ENCODE measurements at regions not wholly inside any gene's neighbourhood (a gene's known extent, or its start where the extent isn't known, plus 50 kb on each side); places are given as distances from the start of the nearest gene placed in this dataset.
"Not testable (repeated sequence)": the region's sequence is repeated elsewhere in the genome, so short reads cannot be mapped to it uniquely, and the experiment has no call there.

DNA sequence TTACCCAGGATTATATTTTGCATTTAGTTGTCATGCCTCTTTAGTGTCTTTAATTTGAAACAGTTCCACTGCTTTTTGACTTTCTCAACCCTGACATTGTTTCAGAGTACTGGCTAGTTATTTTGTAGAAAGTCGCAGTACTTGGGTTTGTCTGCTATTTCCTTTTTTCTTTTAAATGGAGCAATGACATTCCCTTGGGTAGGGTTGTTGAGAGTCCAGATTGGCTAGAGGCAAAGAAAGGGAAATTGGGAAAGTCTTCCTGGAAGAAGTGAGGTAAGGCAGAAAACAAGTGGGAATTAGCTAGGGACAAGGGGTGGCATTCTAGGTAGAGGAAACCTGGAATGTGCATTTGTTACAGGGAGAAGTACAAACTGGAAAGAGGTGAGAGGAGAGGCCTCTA is 245.9 kb downstream of the EMP1 start:
- no peak for DNase-seq (ENCODE audit: low read depth, low spot score)

GRCh38 chr12:13440844-13441243 is 244.3 kb downstream of the EMP1 start:
- no peak for DNase-seq (ENCODE audit: low read depth, low spot score)

- no peak for DNase-seq (ENCODE audit: low read depth, low spot score)
Measured at GRCh38 chr12:13437541-13437940, 241.0 kb downstream of the EMP1 start.

GRCh38 chr12:13436696-13437391 is 240.3 kb downstream of the EMP1 start:
- no peak for DNase-seq (ENCODE audit: low read depth, low spot score)

- DNase-seq (ENCODE audit: low read depth, low spot score): no peak
Measured at GRCh38 chr12:13436182-13436581, 239.7 kb downstream of the EMP1 start.

DNA sequence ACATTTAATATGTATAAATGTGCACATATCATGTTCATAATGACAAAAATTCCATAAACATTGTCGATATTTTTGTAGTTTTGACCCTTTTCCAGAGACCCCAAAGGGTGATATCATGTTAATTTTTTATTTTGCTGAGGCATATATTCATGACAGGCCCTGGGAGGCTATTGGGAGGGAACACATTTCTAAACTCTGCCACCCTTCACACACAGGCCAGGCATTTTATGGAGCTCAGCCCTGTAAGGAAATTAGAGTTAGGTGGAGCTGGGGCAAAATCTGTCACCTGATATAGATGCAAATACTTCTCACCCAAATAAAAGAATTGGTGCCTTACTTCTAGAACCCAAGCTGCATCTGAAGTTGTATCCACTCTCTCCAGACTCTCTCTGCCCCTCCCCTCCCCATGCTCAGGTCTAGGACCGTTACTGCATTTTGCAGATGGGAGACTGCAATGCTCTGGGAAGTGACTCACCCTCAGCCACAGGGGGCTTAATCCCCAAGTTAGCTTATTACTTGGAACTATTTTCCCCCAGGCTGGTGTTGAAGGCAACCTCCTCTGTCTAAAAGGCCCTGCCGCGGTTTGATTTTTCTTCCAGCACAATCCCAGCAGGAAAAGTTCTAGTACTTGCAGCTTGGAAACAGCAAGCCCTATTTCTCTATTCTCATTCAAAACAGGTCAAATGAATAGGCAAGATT is 238.9 kb downstream of the EMP1 start:
- no peak for DNase-seq (ENCODE audit: low read depth, low spot score)

GRCh38 chr12:13433768-13434167 is 237.2 kb downstream of the EMP1 start:
- no peak for DNase-seq (ENCODE audit: low read depth, low spot score)

- no peak for DNase-seq (ENCODE audit: low read depth, low spot score)
Measured at GRCh38 chr12:13431041-13431440, 234.5 kb downstream of the EMP1 start.

DNA sequence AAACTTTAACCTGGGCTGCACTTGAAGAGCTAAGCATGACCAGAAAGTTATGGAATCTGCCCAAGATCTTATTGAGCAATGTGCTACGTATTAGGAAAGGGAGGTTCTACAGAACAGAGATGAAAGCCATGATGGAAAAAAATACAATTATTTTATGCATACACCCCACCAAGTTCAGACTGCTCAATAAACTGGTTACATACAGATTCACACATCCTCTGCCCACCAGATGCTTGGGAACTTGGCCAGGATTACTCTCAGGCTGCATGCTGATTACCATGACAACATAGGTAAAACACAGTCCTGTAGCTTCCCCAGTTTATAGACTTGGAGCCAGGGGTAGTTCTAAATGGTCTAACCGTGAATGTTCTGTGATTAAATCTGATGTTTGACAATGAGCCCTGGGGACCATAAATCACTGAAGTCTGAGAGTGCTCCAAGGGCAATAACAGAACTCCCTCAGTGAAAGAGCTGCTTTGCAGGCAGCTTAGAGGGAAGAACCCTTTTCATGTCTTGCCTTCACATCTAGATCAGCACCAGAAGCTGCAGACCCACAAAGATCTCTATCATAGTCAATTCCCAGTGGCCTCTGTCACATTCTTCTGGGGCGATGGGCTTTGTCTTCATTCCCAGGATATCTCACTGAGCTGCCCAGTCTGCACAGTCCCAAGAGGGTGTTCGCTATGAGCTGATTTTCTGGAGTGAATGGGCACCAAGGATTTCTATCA is 232.2 kb downstream of the EMP1 start:
- DNase-seq (ENCODE audit: low read depth, low spot score): no peak

- no peak for DNase-seq (ENCODE audit: low read depth, low spot score)
Measured at GRCh38 chr12:13425766-13426165, 229.2 kb downstream of the EMP1 start.

GRCh38 chr12:13422291-13422690 is 225.8 kb downstream of the EMP1 start:
- DNase-seq (ENCODE audit: low read depth, low spot score): no peak

- no peak for DNase-seq (ENCODE audit: low read depth, low spot score)
Measured at GRCh38 chr12:13417516-13417915, 221.0 kb downstream of the EMP1 start.

GRCh38 chr12:13411287-13411686 is 214.8 kb downstream of the EMP1 start:
- no peak for DNase-seq (ENCODE audit: low read depth, low spot score)

DNA sequence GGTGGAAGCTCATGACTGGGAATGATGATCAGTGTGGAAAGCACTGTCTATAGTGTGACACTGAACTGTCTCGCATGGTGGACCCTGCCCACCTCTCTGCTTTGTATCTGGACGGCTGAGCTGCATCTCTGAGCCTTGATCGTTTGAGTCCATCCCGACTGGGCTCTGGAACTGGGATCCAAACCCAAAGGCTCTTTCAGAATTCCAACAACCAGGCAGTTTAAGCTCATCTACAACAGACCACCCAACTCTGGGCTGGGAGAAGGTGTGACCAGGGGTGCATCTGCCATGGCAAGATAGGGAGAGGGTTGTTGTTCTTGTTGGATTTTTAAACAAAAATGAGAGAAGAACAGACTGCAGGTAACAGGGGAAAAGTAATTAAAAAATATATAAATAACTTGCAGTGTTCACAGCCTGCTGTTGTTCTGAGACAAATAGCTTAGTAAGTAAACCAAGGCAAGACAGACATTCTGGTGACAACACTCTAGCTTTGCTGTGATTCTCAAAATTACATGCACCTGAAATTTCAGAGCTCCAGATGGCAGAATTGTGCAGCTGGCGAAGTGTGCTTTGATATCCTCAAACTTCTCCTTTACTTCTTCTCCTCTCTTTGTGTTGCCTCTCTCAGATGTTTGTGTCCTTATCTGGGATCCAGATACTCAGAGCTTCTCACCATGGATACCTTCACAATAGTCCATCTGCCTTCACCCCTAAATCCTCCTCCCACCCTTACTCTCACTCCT is 209.6 kb downstream of the EMP1 start:
- DNase-seq (ENCODE audit: low read depth, low spot score): no peak

DNA sequence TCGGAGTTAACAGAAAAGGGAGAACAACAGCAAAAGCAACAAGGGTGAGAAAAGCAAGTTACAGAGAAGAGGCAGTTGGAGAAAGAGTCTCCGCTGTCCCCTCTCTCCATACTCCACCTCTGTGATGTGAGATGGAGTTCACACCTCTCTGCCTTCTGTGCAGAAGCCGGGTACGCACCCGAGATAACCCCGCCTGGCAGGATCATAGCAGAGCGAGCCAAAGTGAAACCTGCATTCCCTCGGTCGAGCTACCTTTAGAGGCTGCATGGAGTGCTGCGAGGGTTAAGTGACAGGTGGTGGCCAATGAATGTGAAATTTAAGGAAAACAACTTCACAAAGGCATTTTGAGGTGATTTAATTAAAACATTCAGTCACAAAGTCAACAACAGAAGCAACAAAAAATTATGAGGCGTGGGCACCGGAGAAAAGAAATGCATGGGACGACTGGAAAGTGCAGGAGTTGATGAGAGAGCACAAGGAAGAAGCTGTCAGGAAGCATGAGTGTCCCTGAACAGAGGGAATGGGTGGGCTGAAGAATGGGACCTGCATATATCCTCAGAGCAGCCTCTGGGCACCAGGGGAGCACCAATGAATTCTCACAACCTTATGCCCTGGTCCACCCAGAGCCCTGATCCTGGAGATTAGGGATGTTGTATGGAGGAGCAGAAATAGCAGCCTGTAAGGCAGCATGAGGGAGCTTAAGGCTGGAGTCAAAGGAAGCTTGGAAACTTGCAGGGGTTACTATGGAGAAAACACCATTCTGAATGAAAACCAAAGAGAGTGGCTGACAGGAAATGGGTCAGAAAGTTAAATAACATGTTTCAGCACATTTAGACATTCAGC is 208.3 kb downstream of the EMP1 start:
- DNase-seq (ENCODE audit: low read depth, low spot score): no peak

DNA sequence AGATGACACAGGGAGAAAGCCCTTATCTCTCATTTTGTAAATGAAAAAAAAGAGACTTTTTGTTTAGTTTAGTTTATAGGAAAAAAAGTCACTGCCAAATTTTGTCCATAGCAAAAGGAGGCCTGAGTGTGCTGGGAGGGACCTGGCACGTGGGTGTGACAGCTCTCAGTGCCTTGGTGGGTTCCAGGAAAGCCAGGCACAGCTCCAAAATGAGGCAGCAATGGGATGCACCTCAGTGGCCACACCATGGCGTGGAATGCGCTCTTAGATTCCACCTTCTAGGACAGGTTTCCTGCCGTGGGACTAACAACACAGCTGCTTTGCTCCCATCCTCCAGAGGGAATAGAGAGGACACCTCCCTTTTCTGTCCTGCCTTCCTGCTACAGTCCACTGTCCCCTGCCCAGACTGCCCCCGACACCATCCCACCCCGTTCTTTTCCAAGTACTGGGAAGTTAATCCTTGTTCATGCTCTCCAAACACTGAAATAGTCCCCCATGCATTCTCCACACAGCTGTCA is 207.6 kb downstream of the EMP1 start:
- no peak for DNase-seq (ENCODE audit: low read depth, low spot score)

GRCh38 chr12:13391375-13391774 is 194.8 kb downstream of the EMP1 start:
- DNase-seq (ENCODE audit: low read depth, low spot score): not testable (repeated sequence)

GRCh38 chr12:13390918-13391317 is 194.4 kb downstream of the EMP1 start:
- DNase-seq (ENCODE audit: low read depth, low spot score): no peak

DNA sequence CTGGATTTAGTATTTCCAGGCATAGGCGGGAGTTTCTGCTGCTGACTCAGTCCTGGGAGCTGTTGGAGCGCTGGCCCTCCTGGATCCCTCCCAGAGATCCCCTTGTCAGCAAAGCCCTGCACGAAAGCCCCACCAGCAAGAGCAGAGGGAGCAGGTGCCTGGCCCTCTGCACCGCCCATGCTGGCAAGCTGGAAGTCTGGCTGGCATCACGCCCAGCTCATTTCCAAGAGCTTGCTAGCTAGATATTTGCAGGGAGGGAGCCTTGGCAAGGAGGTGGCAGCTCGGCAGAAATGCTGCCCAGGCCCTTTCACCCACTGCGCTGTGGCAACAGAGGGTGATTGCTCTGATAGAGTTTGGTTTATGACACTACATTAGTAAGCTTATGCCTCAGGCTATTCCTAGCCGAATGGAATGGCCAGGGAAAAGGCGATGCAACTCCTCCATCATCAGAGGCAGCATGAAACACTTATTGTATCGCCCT is 193.9 kb downstream of the EMP1 start:
- no peak for DNase-seq (ENCODE audit: low read depth, low spot score)

DNA sequence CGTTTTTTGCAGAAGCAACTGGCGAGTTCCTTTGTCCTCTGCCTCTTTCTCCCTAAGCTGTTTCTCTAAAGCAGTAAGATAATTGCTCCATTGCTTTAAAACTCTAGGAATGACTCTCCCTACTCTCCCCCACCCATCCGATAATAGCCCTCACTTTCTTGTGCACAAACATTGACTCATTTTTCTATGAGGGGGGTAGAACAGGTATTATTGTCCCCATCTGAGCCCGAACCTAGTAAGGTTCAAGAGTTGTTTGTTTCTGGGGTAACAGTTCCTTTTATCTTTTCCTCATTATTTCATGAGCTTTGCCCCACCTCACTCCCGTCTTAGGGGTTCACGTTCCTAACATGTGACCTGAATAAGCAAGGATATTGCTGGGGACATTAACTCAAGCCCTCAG is 190.6 kb downstream of the EMP1 start:
- no peak for DNase-seq (ENCODE audit: low read depth, low spot score)
